SK-N-SH (cell line): ENCODE measurements at regions not wholly inside any gene's neighbourhood (a gene's known extent, or its start where the extent isn't known, plus 50 kb on each side); places are given as distances from the start of the nearest gene placed in this dataset.

Experiments
- EP300 ChIP-seq, 2 experiments: IDR thresholded peaks; 2 replicates each; pipeline versions ENCODE4 v1.4.0 to v1.6.1; 2012; ENCODE audit warnings: borderline replicate concordance in 1 of 2, low read depth in 1 of 2, low read length in 1 of 2
- GABPA ChIP-seq: IDR thresholded peaks from 2 replicates; pipeline ENCODE4 v1.4.0; 2012; ENCODE audit warnings: low read depth, mild to moderate bottlenecking
- JUND ChIP-seq: IDR thresholded peaks from 2 replicates; pipeline ENCODE4 v1.4.0; 2012
- YY1 ChIP-seq: IDR thresholded peaks from 2 replicates; pipeline ENCODE4 v1.4.0; 2012; ENCODE audit warnings: low read depth, mild to moderate bottlenecking
- TF ChIP-seq, protein P1 (sequence below): fragments of 200-600 bp; sonication (generic); IDR thresholded peaks from 2 replicates; pipeline ENCODE4 v1.6.1; 2017; ENCODE audit warnings: antibody characterized with exemption, mild to moderate bottlenecking, moderate library complexity
- TF ChIP-seq, protein P2 (sequence below): IDR thresholded peaks from 2 replicates; pipeline ENCODE4 v1.4.0; 2012; ENCODE audit warnings: low read depth, borderline replicate concordance

DNA sequence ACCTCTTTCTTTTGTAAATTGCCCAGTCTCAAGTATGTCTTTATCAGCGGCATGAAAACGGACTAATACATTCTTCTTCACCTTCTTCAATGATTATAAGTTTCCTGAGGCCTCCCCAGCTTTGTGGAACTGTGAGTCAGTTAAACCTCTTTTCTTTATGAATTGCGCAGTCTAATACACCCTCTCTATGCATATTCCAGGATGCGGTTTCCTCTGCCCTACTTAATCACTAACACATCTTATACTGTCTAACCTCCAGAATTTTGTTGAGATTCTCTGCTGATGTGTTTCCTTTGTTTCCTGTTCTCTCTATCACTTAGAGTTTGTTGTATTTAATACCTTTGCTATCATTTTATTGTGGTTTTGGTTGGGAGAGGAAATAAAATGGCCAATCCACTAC, 145.4 kb downstream of the AEBP2 start:
- TF ChIP-seq, protein P1, sequence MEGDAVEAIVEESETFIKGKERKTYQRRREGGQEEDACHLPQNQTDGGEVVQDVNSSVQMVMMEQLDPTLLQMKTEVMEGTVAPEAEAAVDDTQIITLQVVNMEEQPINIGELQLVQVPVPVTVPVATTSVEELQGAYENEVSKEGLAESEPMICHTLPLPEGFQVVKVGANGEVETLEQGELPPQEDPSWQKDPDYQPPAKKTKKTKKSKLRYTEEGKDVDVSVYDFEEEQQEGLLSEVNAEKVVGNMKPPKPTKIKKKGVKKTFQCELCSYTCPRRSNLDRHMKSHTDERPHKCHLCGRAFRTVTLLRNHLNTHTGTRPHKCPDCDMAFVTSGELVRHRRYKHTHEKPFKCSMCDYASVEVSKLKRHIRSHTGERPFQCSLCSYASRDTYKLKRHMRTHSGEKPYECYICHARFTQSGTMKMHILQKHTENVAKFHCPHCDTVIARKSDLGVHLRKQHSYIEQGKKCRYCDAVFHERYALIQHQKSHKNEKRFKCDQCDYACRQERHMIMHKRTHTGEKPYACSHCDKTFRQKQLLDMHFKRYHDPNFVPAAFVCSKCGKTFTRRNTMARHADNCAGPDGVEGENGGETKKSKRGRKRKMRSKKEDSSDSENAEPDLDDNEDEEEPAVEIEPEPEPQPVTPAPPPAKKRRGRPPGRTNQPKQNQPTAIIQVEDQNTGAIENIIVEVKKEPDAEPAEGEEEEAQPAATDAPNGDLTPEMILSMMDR: no peak
- TF ChIP-seq GABPA (no peak), YY1 (no peak), EP300 (IDR thresholded peaks at IDR 0.05; ENCODE audit: borderline replicate concordance in 1 of 2, low read depth in 1 of 2, low read length in 1 of 2) (no peak), JUND (no peak)
- TF ChIP-seq, protein P2, sequence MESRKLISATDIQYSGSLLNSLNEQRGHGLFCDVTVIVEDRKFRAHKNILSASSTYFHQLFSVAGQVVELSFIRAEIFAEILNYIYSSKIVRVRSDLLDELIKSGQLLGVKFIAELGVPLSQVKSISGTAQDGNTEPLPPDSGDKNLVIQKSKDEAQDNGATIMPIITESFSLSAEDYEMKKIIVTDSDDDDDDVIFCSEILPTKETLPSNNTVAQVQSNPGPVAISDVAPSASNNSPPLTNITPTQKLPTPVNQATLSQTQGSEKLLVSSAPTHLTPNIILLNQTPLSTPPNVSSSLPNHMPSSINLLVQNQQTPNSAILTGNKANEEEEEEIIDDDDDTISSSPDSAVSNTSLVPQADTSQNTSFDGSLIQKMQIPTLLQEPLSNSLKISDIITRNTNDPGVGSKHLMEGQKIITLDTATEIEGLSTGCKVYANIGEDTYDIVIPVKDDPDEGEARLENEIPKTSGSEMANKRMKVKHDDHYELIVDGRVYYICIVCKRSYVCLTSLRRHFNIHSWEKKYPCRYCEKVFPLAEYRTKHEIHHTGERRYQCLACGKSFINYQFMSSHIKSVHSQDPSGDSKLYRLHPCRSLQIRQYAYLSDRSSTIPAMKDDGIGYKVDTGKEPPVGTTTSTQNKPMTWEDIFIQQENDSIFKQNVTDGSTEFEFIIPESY: no peak
